T-cell (primary cell): ENCODE measurements at regions not wholly inside any gene's neighbourhood (a gene's known extent, or its start where the extent isn't known, plus 50 kb on each side); places are given as distances from the start of the nearest gene placed in this dataset.

Source experiments
- ATAC-seq, 4 experiments: fragments of 200-7000 bp in 3 of 4; fragments of 150-1000 bp in 1 of 4; cut with Tn5 transposase; replicated peaks in 1 of 4; 1 replicate in 3 of 4; 2 replicates in 1 of 4; pipeline ENCODE4 v1.10.0; 2021; ENCODE audit warnings: moderate library complexity in 3 of 4, mild to moderate bottlenecking in 2 of 4, moderate number of reproducible peaks in 1 of 4
- CTCF ChIA-PET, 2 donors: fragments of 300-600 bp; sonication (Branson Sonifier 250); formaldehyde crosslinking; loops; one replicate each; lab custom pipeline; 2022; ENCODE audit warnings: antibody characterized with exemption in 2 of 2; lab: Charles Lee
- POLR2A ChIA-PET, 2 donors: fragments of 300-600 bp; sonication (Branson Sonifier 250); formaldehyde crosslinking; loops; one replicate each; lab custom pipeline; 2022; ENCODE audit warnings: antibody characterized with exemption in 2 of 2; lab: Charles Lee
- DNase-seq, 35 experiments: peaks; one replicate each; pipeline versions ENCODE4 v3.0.0 to v3.0.0-alpha.2; 2013 to 2023
- H3K27ac ChIP-seq: one replicate; pipeline ENCODE4 v1.5.1; 2013; ENCODE audit warnings: low read length
- H3K27me3 ChIP-seq, 2 experiments: replicated peaks in 1 of 2; 1 replicate in 1 of 2; 2 replicates in 1 of 2; pipeline versions ENCODE4 v1.6.1 to v1.7.0; 2013; ENCODE audit warnings: low read length in 1 of 2, mixed read lengths in 1 of 2; ENCODE audit not compliant: control insufficient read depth in 2 of 2, insufficient read depth in 2 of 2; ENCODE audit errors: extremely low read depth in 1 of 2
- H3K36me3 ChIP-seq, 2 donors: 1 replicate in 1 of 2; 2 replicates in 1 of 2; pipeline versions ENCODE4 v1.6.1 to v1.7.0; 2013; ENCODE audit warnings: low read length in 1 of 2; ENCODE audit not compliant: control insufficient read depth in 2 of 2, insufficient read depth in 1 of 2; ENCODE audit errors: extremely low read depth in 1 of 2
- H3K4me1 ChIP-seq, 2 experiments: 1 replicate in 1 of 2; 2 replicates in 1 of 2; pipeline versions ENCODE4 v1.6.1 to v1.7.0; 2013; ENCODE audit warnings: low read length in 2 of 2, mixed read lengths in 1 of 2; ENCODE audit not compliant: insufficient read depth in 2 of 2, control insufficient read depth in 1 of 2; ENCODE audit errors: extremely low read depth in 1 of 2
- H3K4me3 ChIP-seq, 2 donors: 1 replicate in 1 of 2; 2 replicates in 1 of 2; pipeline versions ENCODE4 v1.5.1 to v1.7.0; 2013; ENCODE audit warnings: mild to moderate bottlenecking in 2 of 2, low read length in 1 of 2, moderate library complexity in 1 of 2; ENCODE audit not compliant: control insufficient read depth in 1 of 2; ENCODE audit errors: extremely low read depth in 1 of 2
- H3K9me3 ChIP-seq: 2 replicates; pipeline ENCODE4 v1.7.0; 2013
- H3K27ac Mint-ChIP-seq, 2 donors: one replicate each; pipeline ENCODE4 v1.8.0; 2020 to 2021; ENCODE audit warnings: mild to moderate bottlenecking in 2 of 2, mixed read lengths in 2 of 2
- H3K27me3 Mint-ChIP-seq, 2 donors: one replicate each; pipeline ENCODE4 v1.8.0; 2021 to 2022; ENCODE audit warnings: mixed read lengths in 2 of 2
- H3K36me3 Mint-ChIP-seq: one replicate; pipeline ENCODE4 v1.8.0; 2021; ENCODE audit warnings: mixed read lengths
- H3K4me1 Mint-ChIP-seq, 3 donors: one replicate each; pipeline ENCODE4 v1.8.0; 2020 to 2022; ENCODE audit warnings: mixed read lengths in 3 of 3, mild to moderate bottlenecking in 1 of 3
- H3K4me3 Mint-ChIP-seq, 3 donors: one replicate each; pipeline ENCODE4 v1.8.0; 2020 to 2022; ENCODE audit warnings: mild to moderate bottlenecking in 3 of 3, mixed read lengths in 3 of 3, moderate library complexity in 3 of 3
- H3K9me3 Mint-ChIP-seq, 3 donors: one replicate each; pipeline ENCODE4 v1.8.0; 2020 to 2022; ENCODE audit warnings: mixed read lengths in 3 of 3
- WGBS: methylation state at CpG from one replicate; pipeline ENCODE4 v1.1.5; 2013; ENCODE audit warnings: missing lambda C conversion rate; ENCODE audit not compliant: insufficient coverage; 5-methylcytosine and 5-hydroxymethylcytosine counted together

DNA sequence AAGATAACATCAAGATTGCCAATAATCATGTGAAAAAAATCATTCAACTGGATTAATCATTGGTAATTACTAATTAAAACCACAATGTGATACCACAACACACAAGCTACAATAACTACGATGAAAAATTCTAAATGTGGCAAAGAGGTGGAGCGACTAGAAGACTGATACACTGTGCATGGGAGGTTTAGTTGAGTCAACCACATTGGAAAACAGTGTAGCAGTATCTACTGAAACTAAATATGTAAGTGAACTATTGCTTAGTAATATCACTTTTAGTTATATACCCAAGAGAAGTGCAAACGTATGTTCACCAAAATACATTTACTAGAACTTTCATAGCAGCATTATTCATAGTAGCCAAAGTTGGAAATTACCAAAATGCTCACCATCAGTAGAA, 359.9 kb downstream of the ETS1 start:
- no peak for DNase-seq
- Mint-ChIP-seq H3K9me3 (no peaks in the 10 kb centered on the region), H3K36me3 (no peaks in the 10 kb centered on the region), H3K4me1 (peaks cover 4 to 9% (median 7%) of the 10 kb centered on the region in 3 donors), H3K27ac (no peak overlapping the region), H3K27me3 (no peaks in the 10 kb centered on the region), H3K4me3 (no peak overlapping the region)
- Histone ChIP-seq H3K27ac (no peak overlapping the region), H3K27me3 (no peaks in the 10 kb centered on the region), H3K9me3 (no peaks in the 10 kb centered on the region), H3K4me1 (no peaks in the 10 kb centered on the region), H3K36me3 (no peaks in the 10 kb centered on the region), H3K4me3 (no peak overlapping the region)
- WGBS, result no CpG with 5 or more reads among the region's 3 CpGs
- POLR2A ChIA-PET, result interaction anchor here in 1 of 2 donors (0.7 kb wide), 1 partner anchor 146 kb away, joined by 3 read pairs; no protein-coding TSS in a partner anchor
- CTCF ChIA-PET, result no interaction called here
- no peak for ATAC-seq

DNA sequence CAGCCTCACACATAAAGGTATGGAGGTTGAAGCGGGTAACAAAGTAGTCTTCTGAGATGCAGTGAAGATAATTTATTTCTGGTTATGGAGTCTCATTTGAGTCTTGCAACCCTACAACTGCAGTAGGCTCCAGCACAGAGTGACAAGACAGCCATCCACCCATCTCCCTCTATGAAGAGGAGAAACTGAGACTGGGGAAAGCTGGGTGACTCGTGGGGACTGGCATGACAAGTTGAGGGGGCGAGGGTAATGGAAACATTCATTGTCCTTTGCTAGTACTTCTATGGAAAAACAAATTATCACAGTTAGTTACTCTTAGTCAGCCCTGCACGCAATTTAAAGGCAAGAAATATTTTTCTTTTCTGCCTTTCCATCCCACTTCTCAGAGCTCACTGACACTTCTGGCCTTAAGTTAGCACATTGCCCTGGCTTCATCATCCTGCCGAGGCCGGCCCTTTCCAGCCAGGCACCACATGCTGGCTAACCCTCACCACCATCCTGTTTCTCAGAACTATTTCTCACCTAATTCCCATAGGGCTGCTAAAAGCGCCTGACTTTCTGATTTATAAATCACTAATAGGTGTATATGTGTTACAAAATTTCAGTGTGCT, 361.1 kb downstream of the ETS1 start:
- ChIA-PET POLR2A (no interaction called here), CTCF (no interaction called here)
- no peaks in the 10 kb centered on the region for H3K9me3 Mint-ChIP-seq

DNA sequence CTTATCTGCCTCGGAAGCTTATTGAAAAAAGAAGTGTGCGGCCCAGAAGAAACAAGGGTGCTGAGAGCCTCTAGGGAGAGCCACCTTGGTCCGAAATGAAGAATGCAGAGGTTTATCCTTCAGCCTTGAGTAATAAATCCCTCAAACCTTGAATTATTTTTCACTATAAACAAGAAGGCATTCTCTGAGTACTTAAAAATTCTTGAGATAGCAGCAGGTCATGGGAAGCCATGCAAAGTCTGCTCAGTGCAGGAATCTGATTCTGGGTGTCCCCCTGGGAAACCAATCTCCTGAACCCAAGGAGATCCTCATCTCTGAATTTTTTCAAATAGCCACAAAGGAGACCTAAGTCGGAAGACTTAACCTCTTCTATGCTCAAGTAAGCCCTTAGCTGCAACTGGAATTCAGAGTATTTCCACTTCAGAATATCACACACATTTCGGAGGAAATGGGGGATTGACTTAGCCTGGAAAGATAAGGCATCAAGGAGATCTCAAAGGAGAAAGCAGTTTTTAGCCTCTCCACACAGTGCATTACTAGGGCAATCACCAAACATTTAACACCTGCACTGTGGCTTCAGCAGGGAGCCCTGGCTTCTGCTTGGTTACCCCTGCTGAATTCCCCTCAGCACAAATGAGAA, 365.0 kb downstream of the ETS1 start:
- Mint-ChIP-seq H3K27me3 (no peaks in the 10 kb centered on the region), H3K36me3 (no peaks in the 10 kb centered on the region), H3K9me3 (no peaks in the 10 kb centered on the region), H3K4me1 (peaks cover 4 to 9% (median 7%) of the 10 kb centered on the region in 3 donors), H3K27ac (no peak overlapping the region), H3K4me3 (no peak overlapping the region)
- ChIA-PET POLR2A (no interaction called here), CTCF (no interaction called here)
- no peaks in the 10 kb centered on the region for H3K27me3 ChIP-seq
- ATAC-seq, result no peak
- H3K27ac ChIP-seq, result no peak overlapping the region
- DNase-seq, result no peak
- WGBS, result no CpG with 5 or more reads among the region's 5 CpGs
- H3K36me3 ChIP-seq, result no peaks in the 10 kb centered on the region
- H3K4me1 ChIP-seq, result no peaks in the 10 kb centered on the region
- H3K4me3 ChIP-seq, result no peak overlapping the region
- no peaks in the 10 kb centered on the region for H3K9me3 ChIP-seq

More for the DNA sequence above, 361.1 kb downstream of the ETS1 start:
- Histone ChIP-seq H3K4me3 (no peak overlapping the region), H3K9me3 (no peaks in the 10 kb centered on the region), H3K27me3 (no peaks in the 10 kb centered on the region), H3K27ac (no peak overlapping the region), H3K4me1 (no peaks in the 10 kb centered on the region), H3K36me3 (no peaks in the 10 kb centered on the region)
- ATAC-seq, result no peak
- Mint-ChIP-seq H3K27me3 (no peaks in the 10 kb centered on the region), H3K4me3 (no peak overlapping the region), H3K4me1 (peaks cover 4 to 9% (median 7%) of the 10 kb centered on the region in 3 donors), H3K36me3 (no peaks in the 10 kb centered on the region), H3K27ac (no peak overlapping the region)
- WGBS, result 60% methylated on average over 1 of the region's 7 CpGs
- no peak for DNase-seq

DNA sequence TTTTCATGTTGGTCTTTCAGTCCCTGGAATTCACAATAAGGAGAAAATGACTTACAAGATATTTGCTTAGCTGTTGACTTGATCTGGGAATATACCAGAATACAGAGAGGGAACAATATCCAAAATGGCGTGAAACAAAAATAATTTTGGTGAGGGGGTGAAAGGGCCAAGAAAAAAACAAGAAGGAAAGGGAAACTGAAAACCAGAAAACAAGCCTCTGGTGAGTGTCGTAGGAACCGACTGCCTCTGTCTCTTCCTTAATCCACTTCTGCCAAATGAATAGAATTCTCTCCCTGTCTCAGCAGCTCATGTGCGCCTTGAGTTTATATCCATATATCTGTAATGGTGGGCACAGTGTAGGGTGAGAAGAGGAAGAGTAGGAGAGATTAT, 367.6 kb downstream of the ETS1 start:
- ChIA-PET POLR2A (interaction anchor here in 1 of 2 donors (0.6 to 0.7 kb wide), 2 partner anchors 50 to 203 kb away, joined by 3 to 4 read pairs; no protein-coding TSS in a partner anchor), CTCF (no interaction called here)
- DNase-seq (no peak), ATAC-seq (no peak)
- 100% methylated on average over 1 of the region's 4 CpGs for WGBS
- no peaks in the 10 kb centered on the region for H3K9me3 Mint-ChIP-seq
- H3K27ac Mint-ChIP-seq, result no peak overlapping the region
- H3K4me1 ChIP-seq, result no peaks in the 10 kb centered on the region
- H3K4me1 Mint-ChIP-seq, result peaks cover 3 to 8% (median 5%) of the 10 kb centered on the region in 3 donors
- H3K36me3 ChIP-seq, result no peaks in the 10 kb centered on the region
- H3K4me3 ChIP-seq, result no peak overlapping the region
- H3K27ac ChIP-seq, result no peak overlapping the region
- H3K9me3 ChIP-seq, result no peaks in the 10 kb centered on the region
- H3K36me3 Mint-ChIP-seq, result no peaks in the 10 kb centered on the region
- H3K27me3 ChIP-seq, result no peaks in the 10 kb centered on the region
- no peaks in the 10 kb centered on the region for H3K27me3 Mint-ChIP-seq
- no peak overlapping the region for H3K4me3 Mint-ChIP-seq

DNA sequence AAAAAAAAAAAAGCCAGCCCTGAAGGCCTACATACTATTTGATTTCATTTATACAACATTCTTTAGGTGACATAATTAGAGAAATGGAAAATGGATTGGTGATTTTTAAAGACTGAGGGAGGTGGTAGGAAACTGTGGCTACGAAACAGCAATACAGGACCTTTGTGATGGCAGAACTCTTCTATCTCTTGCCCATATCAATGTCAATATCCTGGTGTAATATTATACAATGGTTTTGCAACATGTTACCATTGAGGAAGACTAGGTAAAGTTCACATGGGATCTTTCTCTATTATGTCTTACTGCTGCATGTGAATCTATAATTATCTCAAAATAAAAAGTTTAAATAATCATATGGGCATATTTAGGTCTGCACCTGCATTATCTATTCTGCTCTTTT, 371.2 kb downstream of the ETS1 start:
- Mint-ChIP-seq H3K27ac (no peak overlapping the region), H3K4me3 (no peak overlapping the region), H3K27me3 (no peaks in the 10 kb centered on the region), H3K9me3 (no peaks in the 10 kb centered on the region), H3K4me1 (no peaks in the 10 kb centered on the region), H3K36me3 (no peaks in the 10 kb centered on the region)
- CTCF ChIA-PET, result interaction anchor here in 1 of 2 donors (0.7 kb wide), 1 partner anchor 86 kb away, joined by 4 read pairs; no protein-coding TSS in a partner anchor
- Histone ChIP-seq H3K36me3 (no peaks in the 10 kb centered on the region), H3K4me3 (no peak overlapping the region), H3K27ac (no peak overlapping the region), H3K4me1 (no peaks in the 10 kb centered on the region), H3K9me3 (no peaks in the 10 kb centered on the region), H3K27me3 (no peaks in the 10 kb centered on the region)
- POLR2A ChIA-PET, result no interaction called here
- ATAC-seq (no peak), DNase-seq (no peak)
- WGBS, result no CpG with 5 or more reads among the region's 1 CpG

DNA sequence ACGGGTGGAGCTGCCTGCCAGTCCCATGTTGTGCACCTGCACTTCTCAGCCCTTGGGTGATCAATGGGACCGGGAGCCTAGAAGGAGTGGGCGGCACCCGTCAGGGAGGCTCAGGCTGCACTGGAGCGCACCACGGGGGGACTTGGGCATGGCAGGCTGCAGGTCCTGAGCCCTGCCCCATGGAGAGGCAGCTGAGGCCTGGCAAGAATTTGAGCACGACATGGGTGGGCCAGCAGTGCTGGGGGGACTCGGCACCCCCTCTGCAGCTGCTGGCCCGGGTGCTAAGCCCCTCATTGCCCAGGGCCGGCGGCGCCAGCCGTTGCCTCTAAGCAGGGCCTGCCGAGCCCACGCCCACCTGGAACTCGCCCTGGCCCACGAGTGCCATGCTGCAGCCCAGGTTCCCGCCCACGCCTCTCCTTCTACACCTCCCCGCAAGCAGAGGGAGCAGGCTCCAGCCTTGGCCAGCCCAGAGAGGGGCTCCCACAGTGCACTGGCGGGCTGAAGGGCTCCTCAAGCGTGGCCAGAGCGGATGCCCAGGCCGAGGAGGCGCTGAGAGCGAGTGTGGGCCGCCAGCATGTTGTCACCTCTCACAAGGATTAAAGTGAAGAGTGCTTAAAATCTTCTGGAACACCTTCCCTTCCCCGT, 372.0 kb downstream of the ETS1 start:
- ChIA-PET CTCF (interaction anchor here (0.6 to 0.7 kb wide), 3 partner anchors 85 to 1035 kb away, joined by 3 to 6 read pairs (median 4); no protein-coding TSS in a partner anchor), POLR2A (interaction anchor here (0.6 kb wide), 2 partner anchors 25 to 692 kb away, joined by 3 to 4 read pairs; no protein-coding TSS in a partner anchor)
- no peak for DNase-seq
- Histone ChIP-seq H3K4me3 (no peak overlapping the region), H3K27me3 (no peaks in the 10 kb centered on the region), H3K27ac (no peak overlapping the region), H3K9me3 (no peaks in the 10 kb centered on the region), H3K4me1 (no peaks in the 10 kb centered on the region), H3K36me3 (no peaks in the 10 kb centered on the region)
- Mint-ChIP-seq H3K4me1 (no peaks in the 10 kb centered on the region), H3K36me3 (no peaks in the 10 kb centered on the region), H3K27ac (no peak overlapping the region), H3K9me3 (no peaks in the 10 kb centered on the region), H3K27me3 (no peaks in the 10 kb centered on the region), H3K4me3 (no peak overlapping the region)
- no peak for ATAC-seq
- 89% methylated on average over 17 of the region's 28 CpGs for WGBS
